ENCODE measurements at regions not wholly inside any gene's neighbourhood (a gene's known extent, or its start where the extent isn't known, plus 50 kb on each side); places are given as distances from the start of the nearest gene placed in this dataset.

DNA sequence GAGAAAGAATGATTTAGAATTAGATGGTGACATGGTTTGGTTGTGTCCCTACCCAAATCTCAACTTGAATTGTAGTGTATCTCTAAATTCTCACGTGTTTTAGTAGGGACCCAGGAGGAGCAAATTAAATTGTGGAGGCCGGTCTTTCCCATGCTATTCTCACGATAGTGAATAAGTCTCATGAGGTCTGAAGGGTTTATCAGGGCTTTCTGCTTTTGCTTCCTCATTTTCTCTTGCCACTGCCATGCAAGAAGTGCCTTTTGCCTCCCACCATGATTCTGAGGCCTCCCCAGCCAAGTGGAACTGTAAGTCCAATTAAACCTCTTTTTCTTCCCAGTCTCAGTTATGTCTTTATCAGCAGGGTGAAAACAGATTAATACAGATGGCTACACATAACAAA lies 167.4 kb upstream of the SVIL start:
- DNase-seq (ENCODE audit: low read depth): no peak
- TF ChIP-seq, protein P1, sequence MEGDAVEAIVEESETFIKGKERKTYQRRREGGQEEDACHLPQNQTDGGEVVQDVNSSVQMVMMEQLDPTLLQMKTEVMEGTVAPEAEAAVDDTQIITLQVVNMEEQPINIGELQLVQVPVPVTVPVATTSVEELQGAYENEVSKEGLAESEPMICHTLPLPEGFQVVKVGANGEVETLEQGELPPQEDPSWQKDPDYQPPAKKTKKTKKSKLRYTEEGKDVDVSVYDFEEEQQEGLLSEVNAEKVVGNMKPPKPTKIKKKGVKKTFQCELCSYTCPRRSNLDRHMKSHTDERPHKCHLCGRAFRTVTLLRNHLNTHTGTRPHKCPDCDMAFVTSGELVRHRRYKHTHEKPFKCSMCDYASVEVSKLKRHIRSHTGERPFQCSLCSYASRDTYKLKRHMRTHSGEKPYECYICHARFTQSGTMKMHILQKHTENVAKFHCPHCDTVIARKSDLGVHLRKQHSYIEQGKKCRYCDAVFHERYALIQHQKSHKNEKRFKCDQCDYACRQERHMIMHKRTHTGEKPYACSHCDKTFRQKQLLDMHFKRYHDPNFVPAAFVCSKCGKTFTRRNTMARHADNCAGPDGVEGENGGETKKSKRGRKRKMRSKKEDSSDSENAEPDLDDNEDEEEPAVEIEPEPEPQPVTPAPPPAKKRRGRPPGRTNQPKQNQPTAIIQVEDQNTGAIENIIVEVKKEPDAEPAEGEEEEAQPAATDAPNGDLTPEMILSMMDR (IDR thresholded peaks at IDR 0.05; ENCODE audit: insufficient read depth, low read length, poor library complexity, severe bottlenecking): no peak
- Histone ChIP-seq H3K4me3 (ENCODE audit: low read depth, low read length) (no peak overlapping the region), H3K36me3 (ENCODE audit: control insufficient read depth, insufficient read depth, low read length) (no peaks in the 10 kb centered on the region), H3K27me3 (ENCODE audit: control insufficient read depth, insufficient read depth, low read length) (no peaks in the 10 kb centered on the region)

DNA sequence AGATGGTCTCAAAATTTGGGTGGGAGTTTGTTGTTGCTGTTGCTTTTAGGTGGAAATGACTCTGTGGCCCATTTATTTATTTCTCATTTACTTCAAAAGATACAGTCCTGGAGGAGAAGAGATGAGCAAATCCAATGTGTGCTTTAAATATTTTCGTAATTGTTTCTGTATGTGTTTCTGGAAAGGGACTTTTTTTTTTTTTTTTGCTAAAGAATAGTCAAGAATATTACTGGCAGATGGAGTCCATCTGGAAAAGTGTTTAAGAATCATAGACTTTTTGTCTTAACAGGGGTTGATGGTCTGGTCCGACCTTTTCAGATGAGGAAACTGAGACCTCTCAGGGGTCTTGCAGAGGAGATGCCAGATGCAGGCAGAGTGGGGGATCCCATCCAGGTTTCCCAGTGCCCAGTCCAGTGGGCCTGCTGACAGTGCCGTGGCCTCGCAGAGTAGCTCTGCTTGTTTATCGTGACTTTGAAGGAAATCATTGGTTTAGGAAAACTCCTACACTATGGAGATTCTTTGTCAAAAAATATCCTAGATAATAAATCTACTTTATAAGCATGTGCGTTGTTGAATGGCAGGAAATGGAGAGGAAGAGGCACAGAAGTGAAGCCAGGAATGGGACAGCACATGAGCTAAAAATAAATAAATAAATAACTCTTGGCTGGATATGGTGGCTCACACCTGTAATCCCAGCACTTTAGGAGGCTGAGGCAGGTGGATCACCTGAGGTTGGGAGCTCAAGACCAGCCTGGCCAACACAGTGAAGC lies 164.3 kb upstream of the SVIL start:
- TF ChIP-seq, protein P1 (IDR thresholded peaks at IDR 0.05; ENCODE audit: insufficient read depth, low read length, poor library complexity, severe bottlenecking): no peak
- Histone ChIP-seq H3K27me3 (ENCODE audit: control insufficient read depth, insufficient read depth, low read length) (no peaks in the 10 kb centered on the region), H3K4me3 (ENCODE audit: low read depth, low read length) (no peak overlapping the region), H3K36me3 (ENCODE audit: control insufficient read depth, insufficient read depth, low read length) (no peaks in the 10 kb centered on the region)
- no peak for DNase-seq (ENCODE audit: low read depth)

DNA sequence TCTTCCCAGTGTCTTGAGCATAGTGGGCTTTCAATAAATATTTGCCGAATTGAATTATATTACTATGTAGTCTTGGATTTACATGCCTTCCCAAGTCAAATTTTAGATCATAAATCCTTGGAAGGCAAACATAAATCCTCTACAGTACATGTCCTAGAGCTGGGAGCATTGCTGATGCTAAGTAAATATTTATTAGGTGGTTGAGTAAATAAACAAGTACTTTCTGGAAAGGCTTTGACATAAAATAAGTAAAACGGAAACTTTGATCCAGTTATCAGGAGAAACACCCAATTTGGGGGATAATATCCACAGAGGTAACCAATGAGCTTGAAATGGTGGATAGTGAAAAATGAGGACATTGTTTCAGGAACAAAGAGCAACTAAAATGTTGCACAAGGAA lies 162.8 kb upstream of the SVIL start:
- DNase-seq (ENCODE audit: low read depth): no peak
- Histone ChIP-seq H3K27me3 (ENCODE audit: control insufficient read depth, insufficient read depth, low read length) (no peaks in the 10 kb centered on the region), H3K4me3 (ENCODE audit: low read depth, low read length) (no peak overlapping the region), H3K36me3 (ENCODE audit: control insufficient read depth, insufficient read depth, low read length) (no peaks in the 10 kb centered on the region)
- TF ChIP-seq, protein P1 (IDR thresholded peaks at IDR 0.05; ENCODE audit: insufficient read depth, low read length, poor library complexity, severe bottlenecking): no peak

DNA sequence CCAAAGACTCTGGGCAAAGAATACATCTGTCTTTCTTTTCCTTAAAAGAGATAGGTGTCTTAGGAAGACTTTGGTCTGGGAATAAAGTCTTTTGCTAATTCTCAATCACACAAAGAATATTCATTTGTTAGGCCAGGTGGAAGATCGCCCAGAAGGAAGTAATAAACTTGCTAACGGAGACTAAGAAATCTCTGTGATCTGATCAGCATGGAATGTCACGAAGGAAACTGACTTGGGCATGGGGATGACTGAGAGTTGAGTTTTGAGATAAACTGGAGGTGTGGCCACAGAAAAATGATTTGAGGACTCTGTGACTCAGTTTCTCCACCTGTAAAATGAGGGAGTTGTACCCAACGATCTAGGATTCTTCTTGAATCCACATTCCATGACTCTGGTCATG lies 161.1 kb upstream of the SVIL start:
- H3K4me3 ChIP-seq (ENCODE audit: low read depth, low read length): no peak overlapping the region
- H3K36me3 ChIP-seq (ENCODE audit: control insufficient read depth, insufficient read depth, low read length): no peaks in the 10 kb centered on the region
- no peak for DNase-seq (ENCODE audit: low read depth)
- H3K27me3 ChIP-seq (ENCODE audit: control insufficient read depth, insufficient read depth, low read length): no peaks in the 10 kb centered on the region
- TF ChIP-seq, protein P1 (IDR thresholded peaks at IDR 0.05; ENCODE audit: insufficient read depth, low read length, poor library complexity, severe bottlenecking): no peak

DNA sequence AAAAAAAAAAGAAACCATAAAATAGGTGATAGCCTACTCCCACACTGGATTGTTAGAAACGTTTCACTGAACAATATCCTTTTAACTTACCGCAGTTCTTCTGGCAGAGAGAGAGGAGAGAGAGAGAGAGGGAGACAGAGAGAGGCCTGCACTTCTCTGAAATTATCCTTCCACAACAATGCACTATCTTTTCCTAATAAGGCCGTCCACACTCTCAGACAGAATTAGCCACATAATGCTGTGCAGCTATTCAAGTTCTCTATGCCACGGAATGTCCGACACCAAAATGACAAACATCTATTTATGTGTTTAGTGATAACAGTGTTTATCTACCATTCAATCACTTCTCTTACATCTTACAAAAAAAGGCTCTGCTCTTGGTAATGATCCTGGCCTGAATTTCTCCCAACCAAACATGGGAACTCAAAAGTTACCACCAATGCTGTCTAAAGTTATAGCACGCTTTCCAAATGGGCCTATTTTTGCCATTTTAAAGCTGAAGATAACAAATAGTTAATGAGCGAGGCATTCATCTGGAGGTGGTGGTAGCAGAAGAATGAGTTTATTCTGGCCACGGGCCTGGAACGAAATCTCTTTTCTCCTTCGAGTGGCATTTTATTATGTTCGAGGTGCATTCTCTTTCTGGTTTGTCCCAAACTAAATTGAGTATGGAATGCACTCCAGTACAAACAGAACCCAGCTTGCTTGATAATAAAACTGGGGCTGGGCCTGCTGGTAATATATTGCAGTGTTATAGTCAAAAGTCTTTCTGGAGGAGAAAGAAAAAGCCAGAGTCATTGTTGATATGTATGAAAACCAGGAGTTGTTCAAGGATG lies 160.2 kb upstream of the SVIL start:
- no peaks in the 10 kb centered on the region for H3K36me3 ChIP-seq (ENCODE audit: control insufficient read depth, insufficient read depth, low read length)
- TF ChIP-seq, protein P1 (IDR thresholded peaks at IDR 0.05; ENCODE audit: insufficient read depth, low read length, poor library complexity, severe bottlenecking): no peak
- DNase-seq (ENCODE audit: low read depth): no peak
- H3K4me3 ChIP-seq (ENCODE audit: low read depth, low read length): no peak overlapping the region
- H3K27me3 ChIP-seq (ENCODE audit: control insufficient read depth, insufficient read depth, low read length): no peaks in the 10 kb centered on the region

All from kidney epithelial cell (primary cell).